ENCODE measurements at regions not wholly inside any gene's neighbourhood (a gene's known extent, or its start where the extent isn't known, plus 50 kb on each side); places are given as distances from the start of the nearest gene placed in this dataset.
A peak's percentile ranks its signal among the peaks of the same experiment; 100 is the strongest.
"Not testable (repeated sequence)": the region's sequence is repeated elsewhere in the genome, so short reads cannot be mapped to it uniquely, and the experiment has no call there.

- peak overlapping the region; percentile 81 for H3K4me3 ChIP-seq (ENCODE audit: low read depth, low read length, poor library complexity, severe bottlenecking)
- H3K9me3 ChIP-seq (ENCODE audit: low read length); H4K20me1 ChIP-seq (ENCODE audit: insufficient read depth, low read length); H3K36me3 ChIP-seq (ENCODE audit: insufficient read depth, low read length); CTCF ChIA-PET (ENCODE audit: unreplicated experiment); H3K4me1 ChIP-seq (ENCODE audit: insufficient read depth, low read length, poor library complexity, severe bottlenecking); H3K9me2 ChIP-seq (ENCODE audit: insufficient read depth, low read length); intact Hi-C loops (cut with micrococcal nuclease; ENCODE audit: unreplicated experiment); BruUV-seq (replicated peaks): not testable (repeated sequence)
- H3K4me2 ChIP-seq (ENCODE audit: low read length), result peak overlapping the region; percentile 60
- H3K27ac ChIP-seq (ENCODE audit: low read depth, low read length, poor library complexity, severe bottlenecking), result peak overlapping the region; percentile 88
- H2AFZ ChIP-seq (ENCODE audit: low read length), result peak overlapping the region; percentile 66; the same call in 1 of the 2 replicates
- peak; percentile 74 for DNase-seq (ENCODE audit: low spot score)
- POLR2A ChIA-PET, result interaction anchor here (0.6 to 0.7 kb wide), 3 partner anchors 34 to 426 kb away, joined by 3 to 4 read pairs (median 3); partner anchors contain the start of gene CDR2
- H3K79me2 ChIP-seq (ENCODE audit: insufficient read depth, low read depth, low read length), result peaks cover 17% of the 10 kb centered on the region
Observed at GRCh38 chr16:22436823-22437652, 62.6 kb upstream of the CDR2 start.

DNA sequence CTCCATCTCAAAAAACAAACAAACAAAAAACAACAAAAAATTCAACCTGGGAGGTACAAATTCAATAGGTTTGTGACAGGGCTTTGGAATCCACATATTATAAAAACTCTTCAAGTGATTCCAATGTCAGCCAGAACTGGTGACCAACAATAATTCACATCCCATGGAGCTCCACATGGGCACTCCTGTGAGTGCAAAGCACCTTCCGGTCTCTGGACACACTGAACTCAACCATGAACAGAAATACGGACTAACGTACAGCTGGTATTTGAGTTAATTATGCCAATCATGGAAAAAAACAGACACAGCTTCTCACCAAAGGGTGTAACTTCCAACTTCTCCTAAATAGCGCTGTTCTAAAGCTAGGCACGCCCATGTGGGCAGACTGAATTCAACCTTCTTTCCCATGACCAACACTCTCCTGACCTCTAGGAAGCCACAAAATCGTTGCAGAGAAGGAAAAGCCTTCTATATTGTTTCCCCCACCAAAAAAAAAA, 62.0 kb upstream of the CDR2 start:
- Histone ChIP-seq H3K4me3 (ENCODE audit: low read depth, low read length, poor library complexity, severe bottlenecking) (peak overlapping the region; percentile 81), H3K27ac (ENCODE audit: low read depth, low read length, poor library complexity, severe bottlenecking) (peak overlapping the region; percentile 88), H3K79me2 (ENCODE audit: insufficient read depth, low read depth, low read length) (peaks cover 17% of the 10 kb centered on the region), H2AFZ (ENCODE audit: low read length) (peak overlapping the region; percentile 66; the same call in 1 of the 2 replicates), H3K4me2 (ENCODE audit: low read length) (peak overlapping the region; percentile 60)
- H3K4me1 ChIP-seq (ENCODE audit: insufficient read depth, low read length, poor library complexity, severe bottlenecking); H3K9me2 ChIP-seq (ENCODE audit: insufficient read depth, low read length); H4K20me1 ChIP-seq (ENCODE audit: insufficient read depth, low read length); H3K9me3 ChIP-seq (ENCODE audit: low read length); H3K36me3 ChIP-seq (ENCODE audit: insufficient read depth, low read length); intact Hi-C loops (cut with micrococcal nuclease; ENCODE audit: unreplicated experiment); CTCF ChIA-PET (ENCODE audit: unreplicated experiment); DNase-seq (ENCODE audit: low spot score): not testable (repeated sequence)
- TSS peak; percentile 64 for BruUV-seq (replicated peaks)
- POLR2A ChIA-PET, result interaction anchor here (0.7 kb wide), 2 partner anchors 33 to 62 kb away, joined by 3 to 4 read pairs; partner anchors contain the start of gene CDR2

DNA sequence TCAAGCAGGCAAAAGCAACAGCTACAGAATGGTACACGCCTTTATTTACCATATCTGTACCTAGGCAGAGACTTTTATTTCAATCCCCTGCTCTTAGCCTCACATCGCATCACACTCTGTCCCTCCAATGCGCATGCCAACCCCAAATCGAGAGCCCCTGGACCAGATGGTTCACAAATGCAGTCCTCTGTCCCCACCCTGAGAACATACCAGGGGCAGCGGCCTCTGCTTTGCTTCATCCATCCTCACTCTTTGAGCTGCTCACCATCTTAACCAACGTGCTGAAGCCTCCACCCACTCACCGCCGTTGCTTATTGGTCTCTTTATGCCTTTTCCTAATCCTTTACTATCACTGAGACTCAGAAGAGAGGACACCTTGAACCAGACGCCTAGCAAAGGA, 56.9 kb upstream of the CDR2 start:
- H3K4me3 ChIP-seq (ENCODE audit: low read depth, low read length, poor library complexity, severe bottlenecking); DNase-seq (ENCODE audit: low spot score); H2AFZ ChIP-seq (ENCODE audit: low read length); H3K4me1 ChIP-seq (ENCODE audit: insufficient read depth, low read length, poor library complexity, severe bottlenecking); H3K9me2 ChIP-seq (ENCODE audit: insufficient read depth, low read length); H4K20me1 ChIP-seq (ENCODE audit: insufficient read depth, low read length); H3K9me3 ChIP-seq (ENCODE audit: low read length); BruUV-seq (replicated peaks); POLR2A ChIA-PET; H3K27ac ChIP-seq (ENCODE audit: low read depth, low read length, poor library complexity, severe bottlenecking); H3K79me2 ChIP-seq (ENCODE audit: insufficient read depth, low read depth, low read length); CTCF ChIA-PET (ENCODE audit: unreplicated experiment); intact Hi-C loops (cut with micrococcal nuclease; ENCODE audit: unreplicated experiment); H3K4me2 ChIP-seq (ENCODE audit: low read length): not testable (repeated sequence)
- H3K36me3 ChIP-seq (ENCODE audit: insufficient read depth, low read length), result peaks cover 25% of the 10 kb centered on the region

DNA sequence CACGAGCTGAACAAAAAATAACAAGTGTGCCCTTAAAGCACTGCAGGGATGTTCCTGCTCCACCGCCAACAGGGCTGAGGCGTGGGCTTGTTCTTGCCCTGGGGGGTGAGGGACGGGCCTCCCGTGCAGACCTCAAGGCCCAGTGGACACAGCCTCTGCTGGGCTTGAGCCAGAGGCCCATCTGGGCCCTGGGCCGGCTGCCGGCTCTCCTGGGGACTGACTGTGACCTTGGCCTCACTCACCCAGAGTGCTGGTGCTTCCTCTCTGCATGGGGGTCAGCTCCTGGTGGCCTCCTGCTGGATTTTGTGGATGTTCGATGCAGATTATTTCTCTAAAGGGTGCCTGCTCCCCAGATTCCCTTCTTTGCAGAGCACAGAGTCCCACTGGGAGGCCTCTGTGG, 54.2 kb upstream of the CDR2 start:
- Histone ChIP-seq H2AFZ (ENCODE audit: low read length) (no peak overlapping the region), H3K36me3 (ENCODE audit: insufficient read depth, low read length) (peaks cover 49% of the 10 kb centered on the region), H3K9me2 (ENCODE audit: insufficient read depth, low read length) (no peaks in the 10 kb centered on the region), H3K79me2 (ENCODE audit: insufficient read depth, low read depth, low read length) (no peaks in the 10 kb centered on the region), H3K4me1 (ENCODE audit: insufficient read depth, low read length, poor library complexity, severe bottlenecking) (no peaks in the 10 kb centered on the region), H4K20me1 (ENCODE audit: insufficient read depth, low read length) (no peaks in the 10 kb centered on the region), H3K4me2 (ENCODE audit: low read length) (no peak overlapping the region), H3K27ac (ENCODE audit: low read depth, low read length, poor library complexity, severe bottlenecking) (no peak overlapping the region), H3K4me3 (ENCODE audit: low read depth, low read length, poor library complexity, severe bottlenecking) (no peak overlapping the region), H3K9me3 (ENCODE audit: low read length) (no peaks in the 10 kb centered on the region)
- intact Hi-C loops (cut with micrococcal nuclease; ENCODE audit: unreplicated experiment), result no loop called here
- no TSS peak for BruUV-seq (replicated peaks)
- POLR2A ChIA-PET, result no interaction called here
- no peak for TF ChIP-seq CTCF (conservative IDR thresholded peaks at IDR 0.05; ENCODE audit: low read length)
- TF ChIP-seq EZH2phosphoT487 (IDR thresholded peaks at IDR 0.05; ENCODE audit: borderline replicate concordance, low read depth, low read length), result no peak
- no peak for DNase-seq (ENCODE audit: low spot score)
- CTCF ChIA-PET (ENCODE audit: unreplicated experiment), result no interaction called here

Data from OCI-LY7 (cell line).